GM12872 (cell line): ENCODE measurements at regions not wholly inside any gene's neighbourhood (a gene's known extent, or its start where the extent isn't known, plus 50 kb on each side); places are given as distances from the start of the nearest gene placed in this dataset.

ENCODE experiments used
- TF ChIP-seq, protein P1 (sequence below): IDR thresholded peaks from 3 replicates; pipeline ENCODE4 v1.5.1; 2011; ENCODE audit warnings: low read depth, mild to moderate bottlenecking, low read length, moderate library complexity; ENCODE audit not compliant: insufficient read depth

DNA sequence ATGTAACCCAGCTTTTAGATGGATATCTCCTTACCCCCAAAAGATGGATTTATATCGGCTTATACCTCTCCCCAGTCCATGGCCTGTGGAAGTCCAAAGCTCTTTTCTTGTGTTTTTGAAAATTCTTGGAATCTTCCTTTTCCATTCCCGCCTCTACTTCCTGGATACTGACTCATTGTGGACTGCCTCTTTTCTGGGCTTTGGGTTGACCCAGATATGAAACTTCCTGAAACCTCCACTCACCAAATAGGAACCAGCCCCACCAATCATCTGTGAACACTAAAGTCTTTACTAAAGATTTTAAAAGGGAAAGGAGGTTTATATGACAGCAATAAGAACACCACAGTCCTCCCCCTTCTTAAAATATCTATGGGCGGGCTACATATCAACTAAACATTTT is 163.4 kb upstream of the SYN3 start:
- TF ChIP-seq, protein P1, sequence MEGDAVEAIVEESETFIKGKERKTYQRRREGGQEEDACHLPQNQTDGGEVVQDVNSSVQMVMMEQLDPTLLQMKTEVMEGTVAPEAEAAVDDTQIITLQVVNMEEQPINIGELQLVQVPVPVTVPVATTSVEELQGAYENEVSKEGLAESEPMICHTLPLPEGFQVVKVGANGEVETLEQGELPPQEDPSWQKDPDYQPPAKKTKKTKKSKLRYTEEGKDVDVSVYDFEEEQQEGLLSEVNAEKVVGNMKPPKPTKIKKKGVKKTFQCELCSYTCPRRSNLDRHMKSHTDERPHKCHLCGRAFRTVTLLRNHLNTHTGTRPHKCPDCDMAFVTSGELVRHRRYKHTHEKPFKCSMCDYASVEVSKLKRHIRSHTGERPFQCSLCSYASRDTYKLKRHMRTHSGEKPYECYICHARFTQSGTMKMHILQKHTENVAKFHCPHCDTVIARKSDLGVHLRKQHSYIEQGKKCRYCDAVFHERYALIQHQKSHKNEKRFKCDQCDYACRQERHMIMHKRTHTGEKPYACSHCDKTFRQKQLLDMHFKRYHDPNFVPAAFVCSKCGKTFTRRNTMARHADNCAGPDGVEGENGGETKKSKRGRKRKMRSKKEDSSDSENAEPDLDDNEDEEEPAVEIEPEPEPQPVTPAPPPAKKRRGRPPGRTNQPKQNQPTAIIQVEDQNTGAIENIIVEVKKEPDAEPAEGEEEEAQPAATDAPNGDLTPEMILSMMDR: no peak

DNA sequence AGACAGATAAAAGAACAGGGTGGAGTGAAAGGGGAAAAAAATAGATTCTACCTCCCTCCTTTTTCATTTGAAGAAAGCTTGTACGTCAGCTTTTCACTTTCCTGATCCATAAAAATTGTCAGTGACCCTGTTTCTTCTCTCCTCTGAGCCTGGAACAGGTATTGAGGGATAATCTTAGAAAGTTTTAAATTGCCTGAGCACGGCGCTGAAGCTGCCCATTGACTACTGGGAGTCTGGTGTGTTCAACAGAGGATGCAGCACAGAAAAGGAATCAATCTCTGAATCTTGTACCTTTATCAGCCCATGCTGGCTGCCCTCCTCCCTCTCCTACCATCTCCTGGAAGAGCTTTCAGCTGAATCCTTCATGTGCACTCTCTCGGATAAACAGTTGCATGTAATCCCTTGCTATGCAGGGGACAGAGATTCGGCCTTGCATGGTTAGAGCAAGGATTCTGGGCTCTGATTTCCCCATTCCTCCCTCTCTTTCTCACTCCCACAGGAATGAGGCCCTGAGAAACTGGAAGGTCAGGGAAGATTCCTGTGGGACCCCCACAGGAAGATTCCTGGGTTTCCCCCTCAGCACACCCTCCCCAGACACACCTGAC is 162.4 kb upstream of the SYN3 start:
- TF ChIP-seq, protein P1: no peak

DNA sequence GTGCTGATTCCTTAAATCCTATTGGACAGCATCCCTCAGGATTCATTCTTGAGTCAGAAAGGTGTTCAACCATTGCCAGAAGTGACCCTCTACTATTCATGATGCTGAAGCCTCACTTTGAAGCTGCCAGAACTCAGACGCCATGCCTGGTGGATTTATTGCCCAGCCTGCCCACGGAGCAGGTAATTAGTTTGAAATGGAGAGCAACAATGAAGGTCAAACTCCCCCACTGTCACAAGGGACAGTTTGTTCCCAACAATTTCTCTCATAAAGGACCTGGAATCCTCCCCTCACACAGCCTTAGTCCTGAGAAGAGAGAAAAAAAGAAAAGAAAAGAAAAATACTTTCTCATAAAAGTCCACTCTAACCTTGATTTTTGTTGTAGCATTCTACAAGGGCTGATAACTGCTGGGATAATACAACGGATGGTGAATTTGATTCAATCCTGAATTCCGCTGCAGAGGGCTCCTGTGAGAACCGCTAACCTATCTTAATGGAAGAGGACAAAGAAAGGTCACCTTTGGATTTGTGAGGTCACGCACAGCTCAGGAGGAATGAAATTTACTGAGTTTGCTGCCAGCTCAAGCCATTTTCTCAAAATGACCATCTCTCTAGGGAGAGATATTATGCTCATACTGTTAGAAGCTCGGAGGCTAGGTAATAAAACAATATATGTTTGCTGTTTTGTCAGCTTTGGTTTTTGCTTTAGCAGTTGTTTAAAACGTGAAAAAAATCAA is 161.6 kb upstream of the SYN3 start:
- TF ChIP-seq, protein P1: no peak

DNA sequence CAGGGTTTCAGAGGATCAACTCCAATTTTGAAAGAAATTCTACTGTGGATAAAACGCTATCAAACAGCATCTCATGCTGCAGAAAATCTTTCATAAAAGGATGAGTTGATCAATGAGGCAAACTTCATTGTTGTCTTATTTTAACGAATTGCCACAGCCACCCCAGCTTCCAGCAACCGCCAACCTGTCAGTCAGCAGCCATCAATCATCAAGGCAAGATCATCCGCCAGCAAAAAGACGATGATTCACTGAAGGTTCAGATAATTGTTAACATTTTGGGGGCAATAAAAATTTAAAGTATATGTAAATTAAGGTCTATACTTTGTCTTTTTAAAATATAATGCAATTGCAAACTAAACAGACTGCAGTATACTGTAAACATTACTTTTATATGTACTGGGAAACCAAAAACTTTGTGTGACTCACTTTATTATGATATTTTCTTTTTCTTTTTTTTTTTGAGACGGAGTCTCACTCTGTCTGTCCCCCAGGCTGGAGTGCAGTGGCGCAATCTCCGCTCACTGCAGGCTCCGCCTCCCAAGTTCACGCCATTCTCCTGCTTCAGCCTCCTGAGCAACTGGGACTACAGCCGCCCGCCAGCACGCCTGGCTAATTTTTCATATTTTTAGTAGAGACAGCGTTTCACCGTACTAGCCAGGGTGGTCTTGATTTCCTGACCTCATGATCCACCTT is 155.3 kb upstream of the SYN3 start:
- TF ChIP-seq, protein P1: no peak

DNA sequence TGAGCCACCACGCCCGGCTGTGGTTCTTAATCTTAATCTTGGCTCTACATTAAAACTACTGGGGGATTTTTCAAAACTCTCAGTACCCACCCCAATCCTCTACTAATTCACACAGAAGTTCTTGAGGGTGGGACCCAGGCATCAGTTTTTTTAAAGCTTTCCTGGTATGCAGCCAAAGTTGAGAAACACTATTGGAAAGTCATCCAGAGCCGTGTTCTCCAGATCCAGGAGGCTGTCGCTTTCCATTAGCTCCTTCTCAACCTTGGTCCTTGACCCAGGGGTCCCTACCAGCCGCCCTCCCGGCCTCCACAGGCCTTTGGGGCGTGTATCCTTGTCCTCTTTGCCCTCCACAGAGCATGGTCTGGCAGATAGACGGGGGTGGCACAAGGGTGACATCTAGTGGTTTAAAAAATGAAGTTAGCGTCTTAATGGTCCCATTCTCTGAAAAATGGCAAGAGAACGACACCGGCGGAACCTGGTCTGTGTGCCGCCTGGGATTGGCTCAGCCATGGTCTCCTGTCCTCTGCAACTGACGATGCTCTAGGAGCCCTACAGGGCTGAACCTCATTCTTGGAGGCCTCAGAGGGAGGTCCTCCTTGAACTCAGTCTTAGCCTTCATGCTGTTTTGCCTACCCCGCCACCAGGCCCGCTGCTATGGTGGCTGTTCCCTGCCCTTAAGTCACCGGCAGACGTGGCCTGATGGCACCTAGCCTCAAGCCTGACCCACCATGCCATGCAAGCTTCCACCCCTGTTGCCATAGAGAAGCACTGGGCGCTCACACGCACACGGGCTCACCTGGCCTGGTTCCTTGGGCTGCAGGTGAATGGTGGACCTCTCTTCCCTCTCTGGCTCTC is 152.0 kb upstream of the SYN3 start:
- TF ChIP-seq, protein P1: peak; percentile 77

DNA sequence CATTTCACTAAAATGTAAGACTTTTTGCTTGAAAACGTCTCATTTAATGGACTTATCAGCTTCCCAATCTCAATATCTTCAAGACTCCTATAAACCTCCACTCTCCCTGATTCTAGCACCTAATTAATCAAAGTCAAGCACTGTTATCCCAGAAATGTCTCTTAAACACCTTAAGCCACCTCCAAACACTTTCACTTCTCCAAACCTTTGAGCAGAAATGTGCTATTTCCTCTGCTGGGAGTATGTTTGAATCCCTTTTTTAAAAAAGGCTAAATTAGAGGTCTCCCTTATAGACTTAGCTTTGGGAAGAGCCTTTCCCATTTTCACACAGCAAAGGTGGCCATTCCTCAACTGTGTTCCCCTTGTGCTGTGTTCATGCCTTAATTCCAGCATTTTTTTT is 146.2 kb upstream of the SYN3 start:
- TF ChIP-seq, protein P1: no peak

DNA sequence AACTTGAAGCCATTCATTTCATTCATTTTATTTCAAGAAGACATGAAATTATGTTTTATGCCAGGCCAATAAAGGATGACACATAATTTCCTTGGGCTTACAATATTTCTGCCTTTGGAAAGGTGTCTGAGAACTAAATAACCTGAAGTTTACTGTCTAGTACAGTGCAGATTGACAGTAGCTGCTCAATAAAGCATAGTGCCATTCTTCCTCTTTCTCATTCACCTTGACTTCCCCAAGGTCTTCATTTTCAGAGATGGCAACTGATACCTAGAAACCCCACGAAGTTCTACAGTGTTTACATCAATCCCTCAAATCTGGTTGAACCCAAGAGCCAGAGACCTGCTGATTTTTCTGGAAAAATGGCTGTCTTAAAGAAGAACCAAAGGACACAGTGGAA is 144.3 kb upstream of the SYN3 start:
- TF ChIP-seq, protein P1: no peak
